ENCODE measurements at regions not wholly inside any gene's neighbourhood (a gene's known extent, or its start where the extent isn't known, plus 50 kb on each side); places are given as distances from the start of the nearest gene placed in this dataset.
"Not testable (repeated sequence)": the region's sequence is repeated elsewhere in the genome, so short reads cannot be mapped to it uniquely, and the experiment has no call there.

DNA sequence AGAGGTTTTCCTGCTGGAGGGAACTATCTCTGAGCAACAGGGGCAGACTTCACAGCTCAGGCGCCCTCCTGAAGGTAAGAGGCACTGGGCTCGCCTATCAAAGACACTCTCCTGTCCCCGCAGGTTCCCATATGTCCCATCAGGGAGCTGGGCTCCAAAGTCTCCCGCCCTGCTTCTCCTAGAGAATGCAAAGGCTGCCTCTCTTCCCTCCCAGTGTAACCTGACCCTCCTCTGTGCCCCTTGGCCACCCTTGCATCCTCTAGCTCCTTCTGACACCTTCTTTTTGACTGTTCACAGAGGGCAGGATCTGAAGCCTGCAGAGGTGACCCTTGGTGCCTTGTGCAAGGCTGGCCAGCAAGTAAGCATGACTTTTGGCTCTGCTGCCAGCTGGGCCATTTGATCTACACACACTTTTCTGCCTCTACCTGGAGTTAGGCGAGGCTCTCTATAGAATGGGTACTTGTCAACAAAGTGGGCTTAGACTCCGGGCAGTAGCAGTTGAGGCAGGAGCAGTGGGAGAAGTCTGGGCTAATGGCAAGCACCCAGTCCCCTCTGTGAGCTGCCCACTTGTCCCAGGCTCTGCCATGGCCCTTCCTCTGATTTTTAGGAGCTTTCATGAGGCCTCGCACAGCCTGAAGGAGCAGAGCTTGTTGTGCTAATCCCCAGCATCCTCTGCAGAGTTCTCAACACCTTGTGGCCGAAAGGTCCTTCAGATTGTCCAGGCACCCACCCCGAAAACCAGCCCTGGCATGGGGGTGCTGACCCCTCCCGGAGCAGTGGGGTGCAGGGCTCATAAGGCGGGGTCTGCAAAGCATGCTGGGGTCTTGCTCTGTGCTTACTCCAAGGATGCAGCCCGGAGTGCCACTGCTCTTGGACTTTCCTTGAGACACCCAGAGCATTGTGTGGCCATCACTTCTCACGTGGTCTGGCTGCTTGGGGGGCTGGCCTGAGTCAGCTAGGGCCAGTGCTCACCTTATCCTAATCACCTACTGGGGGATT is 122.9 kb downstream of the METRNL start:
- DNase-seq = no peak

DNA sequence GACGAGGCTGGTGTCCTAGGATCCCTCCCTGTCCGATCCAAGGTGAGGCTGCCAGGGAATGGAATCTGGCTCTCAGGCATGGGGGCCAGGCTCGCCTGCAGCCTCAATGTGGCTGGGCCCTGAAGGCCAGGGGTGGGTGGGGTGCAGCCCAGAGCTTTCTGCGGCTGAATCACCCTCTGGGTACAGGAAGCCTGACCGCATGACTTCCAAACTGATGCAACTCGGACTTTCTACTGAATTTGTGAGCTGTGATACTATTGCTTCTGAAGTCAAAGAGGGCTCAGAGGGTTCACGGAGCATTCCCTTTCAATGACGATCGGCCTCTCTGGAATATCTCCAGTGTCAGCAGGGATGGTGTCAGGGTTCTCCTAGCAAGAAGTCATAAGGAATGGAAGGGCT is 123.7 kb downstream of the METRNL start:
- peak in 2 of 3 donors; percentile 48 to 74 for DNase-seq

DNA sequence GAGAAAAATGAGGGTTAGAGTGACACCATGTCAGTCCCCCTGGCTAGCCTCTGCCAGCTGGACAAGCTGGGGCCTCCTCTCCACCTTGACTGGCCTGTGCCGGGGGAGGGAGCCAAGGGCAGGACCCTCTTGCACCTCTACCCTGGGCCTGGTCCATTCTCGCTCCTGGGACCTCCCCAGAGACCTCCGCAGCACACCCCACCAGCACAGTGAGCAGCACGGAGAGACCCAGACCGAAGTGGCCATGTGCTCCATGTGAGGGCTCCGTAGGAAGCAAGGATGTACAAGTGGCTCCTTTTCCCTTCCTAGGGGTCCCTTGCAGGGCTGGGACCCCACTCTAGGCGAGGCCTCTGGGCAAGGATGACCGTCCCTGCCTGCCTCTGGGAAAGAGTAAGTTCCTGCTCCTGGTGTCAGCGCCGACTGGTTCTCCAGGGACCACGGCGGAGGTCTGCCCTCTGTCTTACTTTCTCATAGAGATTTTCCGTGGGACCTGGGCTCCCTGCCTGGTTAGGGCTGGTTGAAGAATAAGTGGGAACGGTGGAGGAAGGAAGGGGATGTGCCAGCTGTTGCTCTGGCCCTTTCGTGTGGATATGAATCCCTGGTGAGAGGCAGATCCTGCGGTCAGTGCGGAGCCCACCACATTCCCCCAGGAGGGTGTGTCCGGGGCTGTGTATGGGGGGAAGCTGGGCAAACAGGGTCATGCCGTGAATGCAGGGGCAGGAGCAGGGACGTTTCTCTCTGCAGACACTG is 124.2 kb downstream of the METRNL start:
- no peak for DNase-seq

DNA sequence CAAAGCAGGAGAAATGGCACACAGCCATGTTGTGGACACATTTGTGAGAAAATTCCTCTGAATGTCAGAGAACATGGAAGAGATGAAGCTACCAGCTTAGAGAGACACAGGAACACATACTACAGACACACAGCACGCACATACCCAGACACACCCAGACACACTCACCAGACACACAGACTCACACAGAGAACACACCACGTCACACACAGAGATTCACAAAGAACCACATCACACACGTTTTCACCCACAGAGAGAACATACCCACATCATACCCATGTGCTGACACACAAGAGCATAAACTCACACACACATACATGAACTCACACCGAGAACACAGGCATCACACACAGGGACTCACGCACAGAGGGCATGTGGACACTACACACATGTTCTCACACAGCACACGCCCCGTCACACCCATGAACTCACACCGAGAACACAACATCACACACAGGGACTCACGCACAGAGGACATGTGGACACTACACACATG is 124.9 kb downstream of the METRNL start:
- DNase-seq = no peak

DNA sequence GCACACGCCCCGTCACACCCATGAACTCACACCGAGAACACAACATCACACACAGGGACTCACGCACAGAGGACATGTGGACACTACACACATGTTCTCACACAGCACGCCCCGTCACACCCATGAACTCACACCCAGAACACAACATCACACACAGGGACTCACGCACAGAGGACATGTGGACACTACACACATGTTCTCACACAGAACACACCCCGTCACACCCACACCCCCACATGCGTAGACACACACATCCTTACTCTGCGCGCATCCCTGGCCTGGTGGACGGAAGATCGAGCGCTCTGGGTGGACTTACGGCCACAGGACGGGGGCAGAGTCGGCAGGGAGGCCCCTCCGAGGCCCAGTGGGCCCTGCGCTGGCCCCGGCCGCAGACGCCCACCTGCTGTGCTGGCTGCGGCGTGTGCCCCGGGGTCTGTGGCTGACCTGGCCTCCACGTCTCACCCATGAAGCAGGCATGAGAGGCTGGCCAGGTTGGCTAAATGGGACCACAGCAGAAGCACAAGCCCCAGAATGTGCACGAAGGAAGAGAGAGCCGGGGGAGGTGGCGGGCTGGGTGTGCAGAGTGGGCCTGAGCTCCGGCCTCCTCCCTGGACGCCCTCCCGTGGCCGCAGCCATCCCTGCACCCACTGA is 125.5 kb downstream of the METRNL start:
- DNase-seq = not testable (repeated sequence)

DNA sequence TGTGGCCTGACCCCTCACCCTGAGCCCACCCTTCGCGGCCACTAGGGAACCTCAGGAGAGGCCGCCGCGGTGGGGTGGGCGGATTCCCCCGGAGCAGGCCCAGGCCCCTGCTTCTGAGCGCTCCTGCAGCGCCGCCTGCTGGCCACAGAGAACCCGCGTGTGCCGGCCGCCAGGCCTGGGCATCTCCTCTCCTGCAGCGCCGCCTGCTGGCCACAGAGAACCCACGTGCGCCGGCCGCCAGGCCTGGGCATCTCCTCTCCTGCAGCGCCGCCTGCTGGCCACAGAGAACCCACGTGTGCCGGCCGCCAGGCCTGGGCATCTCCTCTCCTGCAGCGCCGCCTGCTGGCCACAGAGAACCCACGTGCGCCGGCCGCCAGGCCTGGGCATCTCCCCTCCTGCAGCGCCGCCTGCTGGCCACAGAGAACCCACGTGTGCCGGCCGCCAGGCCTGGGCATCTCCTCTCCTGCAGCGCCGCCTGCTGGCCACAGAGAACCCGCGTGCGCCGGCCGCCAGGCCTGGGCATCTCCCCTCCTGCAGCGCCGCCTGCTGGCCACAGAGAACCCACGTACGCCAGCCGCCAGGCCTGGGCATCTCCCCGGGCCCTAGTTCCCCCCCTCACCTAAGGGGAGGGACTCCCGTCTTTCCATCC is 126.1 kb downstream of the METRNL start:
- peak in 2 of 3 donors; percentile 39 to 71 for DNase-seq

DNA sequence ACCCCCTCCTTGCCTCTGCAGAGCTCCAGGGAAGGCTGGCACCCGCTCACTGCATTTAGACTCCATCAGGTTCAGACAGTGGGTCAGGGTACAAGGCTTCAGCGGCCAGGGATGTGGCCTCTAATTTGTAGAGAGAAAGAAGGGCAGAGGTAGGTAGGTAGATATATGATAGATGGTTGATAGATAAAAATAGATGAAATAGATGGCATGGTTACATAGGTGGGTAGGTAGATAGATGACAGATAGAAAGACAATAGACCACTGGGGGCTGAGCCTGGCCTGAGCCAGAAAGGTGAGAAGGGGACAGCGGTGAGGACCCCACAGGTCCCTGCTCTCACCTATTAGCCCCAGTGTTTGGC is 126.6 kb downstream of the METRNL start:
- not testable (repeated sequence) for DNase-seq

DNA sequence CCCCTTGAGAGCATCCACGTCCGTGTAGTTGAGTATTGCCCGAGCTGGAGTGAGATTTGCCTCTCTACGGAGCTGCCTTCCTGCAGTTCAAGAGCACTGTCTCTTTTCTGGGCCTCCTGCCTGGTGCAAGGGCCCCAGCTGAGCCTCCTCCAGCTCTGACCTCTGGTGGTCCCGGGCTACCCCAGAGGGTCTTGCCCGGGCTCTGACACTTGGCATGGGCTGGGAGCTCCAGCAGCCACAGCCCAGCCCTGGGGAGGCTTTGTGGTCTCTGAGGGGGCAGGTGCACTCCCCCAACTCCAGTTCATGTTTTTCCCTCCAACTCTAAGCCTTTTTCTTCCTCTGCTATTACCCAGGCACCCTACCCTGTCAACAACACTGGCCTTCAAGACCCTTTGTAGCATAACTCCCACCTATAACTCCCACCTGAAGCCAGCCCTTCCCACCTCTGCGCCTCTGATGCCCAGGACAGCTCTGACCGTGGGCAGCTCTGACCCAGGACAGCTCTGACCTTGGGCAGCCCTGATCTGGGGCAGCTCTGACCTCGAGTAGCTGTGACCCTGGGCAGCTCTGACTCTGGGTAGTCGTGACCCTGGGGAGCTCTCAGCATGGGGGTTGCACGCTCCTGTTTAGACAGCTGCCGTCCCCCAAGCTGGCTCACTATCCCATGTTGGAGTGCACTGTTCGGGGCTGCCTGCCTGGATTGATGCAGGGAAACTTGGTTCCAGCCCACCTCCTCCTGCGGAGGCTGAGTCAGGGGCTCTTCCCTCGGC is 127.6 kb downstream of the METRNL start:
- not testable (repeated sequence) for DNase-seq

DNA sequence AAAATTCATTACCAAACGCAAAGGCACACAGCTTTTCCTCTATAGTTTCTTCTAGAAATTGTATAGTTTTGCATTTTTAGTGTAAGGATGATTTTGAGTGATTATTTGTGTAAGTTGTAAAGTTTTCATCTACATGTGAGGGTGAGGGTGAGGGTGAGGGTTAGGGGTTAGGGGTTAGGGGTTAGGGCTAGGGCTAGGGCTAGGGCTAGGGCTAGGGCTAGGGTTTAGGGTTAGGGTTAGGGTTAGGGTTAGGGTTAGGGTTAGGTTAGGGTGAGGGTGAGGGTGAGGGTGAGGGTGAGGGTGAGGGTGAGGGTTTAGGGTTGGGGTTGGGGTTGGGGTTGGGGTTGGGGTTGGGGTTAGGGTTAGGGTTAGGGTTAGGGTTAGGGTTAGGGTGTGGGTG is 167.6 kb downstream of the METRNL start:
- DNase-seq = peak in 1 of 3 donors; percentile 77

All from muscle of back (tissue), 3 donors.